NT2/D1 (cell line): ENCODE measurements at regions not wholly inside any gene's neighbourhood (a gene's known extent, or its start where the extent isn't known, plus 50 kb on each side); places are given as distances from the start of the nearest gene placed in this dataset.

ENCODE experiments used
- SUZ12 ChIP-seq: IDR thresholded peaks from 2 replicates; pipeline ENCODE4 v1.6.1; 2011; ENCODE audit not compliant: insufficient read length, insufficient read depth; ENCODE audit errors: extremely low read depth
- YY1 ChIP-seq: IDR thresholded peaks from 2 replicates; pipeline ENCODE4 v1.6.1; 2011; ENCODE audit not compliant: insufficient read length, insufficient read depth
- ZNF274 ChIP-seq: IDR thresholded peaks from 2 replicates; pipeline ENCODE4 v1.6.1; 2011; ENCODE audit warnings: mild to moderate bottlenecking, low read depth, low read length

DNA sequence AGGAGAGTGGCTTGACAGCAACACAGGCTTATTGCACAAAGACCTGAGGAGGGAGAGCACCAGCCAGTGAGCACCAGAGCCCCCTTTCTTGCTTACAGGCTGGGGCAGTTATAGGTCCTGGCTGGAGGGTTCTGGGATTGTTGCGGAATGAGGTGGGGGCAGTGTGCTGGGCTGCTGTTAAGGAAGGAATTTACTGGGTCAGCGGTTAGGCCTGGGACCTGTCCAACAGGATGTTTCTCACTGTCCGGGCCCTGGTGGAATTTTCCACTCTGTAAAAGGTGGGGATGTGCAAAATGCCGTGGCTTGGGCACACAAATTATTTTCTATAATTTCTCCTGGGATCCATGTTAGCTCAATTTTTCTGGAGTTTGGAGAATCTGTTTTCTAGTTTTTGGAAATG, 757.3 kb downstream of the TYW1 start:
- no peak for TF ChIP-seq SUZ12
- no peak for TF ChIP-seq YY1
- TF ChIP-seq ZNF274, result no peak
